ENCODE measurements at regions not wholly inside any gene's neighbourhood (a gene's known extent, or its start where the extent isn't known, plus 50 kb on each side); places are given as distances from the start of the nearest gene placed in this dataset.

- no peak for TF ChIP-seq POLR2AphosphoS5 (IDR thresholded peaks at IDR 0.05; ENCODE audit: low read depth, low read length)
- no peak for TF ChIP-seq SIN3A (IDR thresholded peaks at IDR 0.05; ENCODE audit: borderline replicate concordance, insufficient read depth, low read length)
- TF ChIP-seq FOXP2 (optimal IDR thresholded peaks at IDR 0.05; ENCODE audit: borderline replicate concordance, extremely low read depth, extremely low read length, insufficient read depth): no peak
- TF ChIP-seq REST (IDR thresholded peaks at IDR 0.05; ENCODE audit: insufficient read depth in 1 of 2, low read depth in 2 of 2, low read length in 2 of 2): no peak
- TF ChIP-seq TAF1 (IDR thresholded peaks at IDR 0.05; ENCODE audit: borderline replicate concordance, insufficient read depth, low read length): no peak
Observed at GRCh38 chr3:178475062-178475461, 61.2 kb upstream of the KCNMB2 start.

DNA sequence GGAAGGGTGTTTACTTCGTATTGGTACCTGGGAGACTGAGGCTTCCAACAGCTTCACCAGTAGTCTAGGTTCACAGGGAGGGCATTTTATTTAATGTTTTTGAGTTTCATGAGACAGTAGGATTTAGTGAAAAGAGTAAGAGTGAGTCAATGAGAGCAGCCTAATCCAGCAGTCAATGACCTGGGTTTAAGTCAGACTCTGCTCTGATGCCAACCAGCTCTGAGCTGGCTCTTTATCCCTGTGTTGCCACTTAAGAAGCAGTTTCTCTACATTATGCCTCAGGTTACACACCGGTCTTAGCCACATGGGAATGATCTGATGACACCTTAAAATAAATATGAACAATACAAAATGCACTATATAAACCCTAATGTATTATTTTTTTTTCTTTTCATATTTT, 59.4 kb upstream of the KCNMB2 start:
- TF ChIP-seq TAF1 (IDR thresholded peaks at IDR 0.05; ENCODE audit: borderline replicate concordance, insufficient read depth, low read length) (no peak), POLR2AphosphoS5 (IDR thresholded peaks at IDR 0.05; ENCODE audit: low read depth, low read length) (no peak), FOXP2 (optimal IDR thresholded peaks at IDR 0.05; ENCODE audit: borderline replicate concordance, extremely low read depth, extremely low read length, insufficient read depth) (no peak), REST (IDR thresholded peaks at IDR 0.05; ENCODE audit: insufficient read depth in 1 of 2, low read depth in 2 of 2, low read length in 2 of 2) (no peak), SIN3A (IDR thresholded peaks at IDR 0.05; ENCODE audit: borderline replicate concordance, insufficient read depth, low read length) (no peak)

DNA sequence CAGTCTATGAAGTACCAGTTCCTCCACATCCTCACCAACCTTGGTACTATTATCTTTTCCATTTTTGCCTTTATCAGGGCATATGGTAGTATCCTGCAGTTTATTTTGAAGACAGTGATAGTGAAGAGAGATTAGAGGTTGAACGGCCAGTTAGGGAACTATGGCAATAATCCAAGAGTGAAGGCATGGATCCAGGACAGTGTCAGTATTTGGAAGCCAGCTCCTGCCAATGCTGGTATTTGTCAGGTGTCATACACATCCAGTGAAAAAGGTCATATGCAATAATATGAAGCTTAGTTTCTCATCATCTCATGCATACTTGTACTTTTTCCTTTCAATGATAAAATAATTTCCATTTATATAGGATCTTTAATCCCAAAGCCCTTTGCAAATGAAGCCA, 56.8 kb upstream of the KCNMB2 start:
- TF ChIP-seq SIN3A (IDR thresholded peaks at IDR 0.05; ENCODE audit: borderline replicate concordance, insufficient read depth, low read length) (no peak), FOXP2 (optimal IDR thresholded peaks at IDR 0.05; ENCODE audit: borderline replicate concordance, extremely low read depth, extremely low read length, insufficient read depth) (no peak), POLR2AphosphoS5 (IDR thresholded peaks at IDR 0.05; ENCODE audit: low read depth, low read length) (no peak), REST (IDR thresholded peaks at IDR 0.05; ENCODE audit: insufficient read depth in 1 of 2, low read depth in 2 of 2, low read length in 2 of 2) (no peak), TAF1 (IDR thresholded peaks at IDR 0.05; ENCODE audit: borderline replicate concordance, insufficient read depth, low read length) (no peak)

GRCh38 chr3:178479860-178480259, 56.4 kb upstream of the KCNMB2 start:
- TF ChIP-seq TAF1 (IDR thresholded peaks at IDR 0.05; ENCODE audit: borderline replicate concordance, insufficient read depth, low read length): no peak
- no peak for TF ChIP-seq POLR2AphosphoS5 (IDR thresholded peaks at IDR 0.05; ENCODE audit: low read depth, low read length)
- TF ChIP-seq FOXP2 (optimal IDR thresholded peaks at IDR 0.05; ENCODE audit: borderline replicate concordance, extremely low read depth, extremely low read length, insufficient read depth): no peak
- TF ChIP-seq REST (IDR thresholded peaks at IDR 0.05; ENCODE audit: insufficient read depth in 1 of 2, low read depth in 2 of 2, low read length in 2 of 2): no peak
- no peak for TF ChIP-seq SIN3A (IDR thresholded peaks at IDR 0.05; ENCODE audit: borderline replicate concordance, insufficient read depth, low read length)

DNA sequence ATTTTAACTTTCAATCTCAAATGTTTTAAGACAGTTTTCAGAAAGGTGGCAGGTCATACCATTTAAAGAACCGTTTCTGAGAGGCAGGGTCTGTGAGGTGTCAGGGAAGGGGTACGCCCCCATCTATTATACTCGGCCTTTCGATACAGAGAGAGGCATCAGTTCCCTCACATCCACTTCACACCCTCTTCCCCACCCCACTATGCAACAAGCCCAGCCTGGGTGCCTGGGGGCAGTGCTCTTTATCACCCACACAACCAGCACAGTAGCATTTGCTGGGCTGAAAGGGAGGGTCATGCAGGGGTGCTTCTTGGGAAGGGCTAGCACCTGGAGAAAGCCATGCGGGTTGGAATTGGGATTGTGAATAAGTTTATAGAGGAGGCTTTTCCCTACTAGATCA, 56.0 kb upstream of the KCNMB2 start:
- no peak for TF ChIP-seq POLR2AphosphoS5 (IDR thresholded peaks at IDR 0.05; ENCODE audit: low read depth, low read length)
- TF ChIP-seq SIN3A (IDR thresholded peaks at IDR 0.05; ENCODE audit: borderline replicate concordance, insufficient read depth, low read length): no peak
- TF ChIP-seq REST (IDR thresholded peaks at IDR 0.05; ENCODE audit: insufficient read depth in 1 of 2, low read depth in 2 of 2, low read length in 2 of 2): no peak
- TF ChIP-seq FOXP2 (optimal IDR thresholded peaks at IDR 0.05; ENCODE audit: borderline replicate concordance, extremely low read depth, extremely low read length, insufficient read depth): no peak
- TF ChIP-seq TAF1 (IDR thresholded peaks at IDR 0.05; ENCODE audit: borderline replicate concordance, insufficient read depth, low read length): no peak
